ENCODE measurements at regions not wholly inside any gene's neighbourhood (a gene's known extent, or its start where the extent isn't known, plus 50 kb on each side); places are given as distances from the start of the nearest gene placed in this dataset.

DNA sequence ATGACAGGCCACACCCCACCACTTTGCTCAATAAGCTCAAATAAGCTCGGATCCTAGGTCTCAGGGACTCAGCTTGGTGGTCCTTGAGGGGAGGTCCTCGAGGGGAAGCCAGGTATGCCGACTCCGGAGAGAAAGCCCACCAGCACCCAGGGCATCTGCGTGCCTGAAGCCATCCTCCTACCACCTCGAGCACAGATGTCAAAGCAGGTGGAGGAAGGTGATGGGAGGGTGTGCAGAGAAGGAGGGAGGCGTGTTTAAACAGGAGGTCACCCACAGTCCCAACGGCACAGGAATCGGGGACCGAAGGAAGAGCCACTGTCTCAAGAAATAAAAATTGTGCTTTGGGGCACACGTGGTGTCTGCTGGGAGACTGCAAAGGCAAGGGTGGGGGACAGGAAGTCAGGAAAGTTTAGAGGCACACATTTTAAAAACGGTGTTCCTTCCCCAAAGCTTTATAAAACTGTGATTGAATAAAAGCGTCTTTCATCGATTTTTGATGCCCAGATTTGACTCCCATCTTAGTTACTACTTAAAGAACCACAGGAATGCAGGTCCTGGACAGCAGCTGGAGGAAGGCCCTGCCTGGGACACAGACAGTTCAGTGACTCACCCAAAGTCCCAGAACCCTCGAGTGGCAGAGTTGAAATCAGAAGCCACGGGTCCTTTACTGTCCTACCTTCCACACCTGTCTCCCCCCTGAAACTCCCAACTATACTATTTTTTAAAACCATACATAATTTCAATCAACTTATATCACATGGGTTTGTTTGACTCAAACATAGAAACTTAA is 221.0 kb upstream of the PDE10A start:
- DNase-seq (no peak), ATAC-seq (ENCODE audit: insufficient read depth, low FRiP score) (no peak)
- Histone ChIP-seq H3K4me3 (no peak overlapping the region), H3K36me3 (ENCODE audit: control insufficient read depth in 4 of 4, insufficient read depth in 4 of 4, low read length in 4 of 4) (no peaks in the 10 kb centered on the region), H3K4me1 (ENCODE audit: control insufficient read depth in 5 of 5, insufficient read depth in 5 of 5, low read length in 5 of 5) (peaks cover 0 to 10% (median 0%) of the 10 kb centered on the region in 5 donors), H3K9ac (ENCODE audit: insufficient read depth in 1 of 2, low read length in 2 of 2) (no peak overlapping the region), H3K27ac (ENCODE audit: low read depth in 1 of 2, low read length in 1 of 2) (no peak overlapping the region), H3K9me3 (ENCODE audit: control insufficient read depth in 4 of 4, insufficient read depth in 3 of 4, low read length in 3 of 4) (no peaks in the 10 kb centered on the region), H3K27me3 (ENCODE audit: control insufficient read depth in 3 of 3, insufficient read depth in 3 of 3, low read length in 2 of 3) (peaks cover 0 to 7% (median 0%) of the 10 kb centered on the region in 3 donors)
- TF ChIP-seq, protein P1, sequence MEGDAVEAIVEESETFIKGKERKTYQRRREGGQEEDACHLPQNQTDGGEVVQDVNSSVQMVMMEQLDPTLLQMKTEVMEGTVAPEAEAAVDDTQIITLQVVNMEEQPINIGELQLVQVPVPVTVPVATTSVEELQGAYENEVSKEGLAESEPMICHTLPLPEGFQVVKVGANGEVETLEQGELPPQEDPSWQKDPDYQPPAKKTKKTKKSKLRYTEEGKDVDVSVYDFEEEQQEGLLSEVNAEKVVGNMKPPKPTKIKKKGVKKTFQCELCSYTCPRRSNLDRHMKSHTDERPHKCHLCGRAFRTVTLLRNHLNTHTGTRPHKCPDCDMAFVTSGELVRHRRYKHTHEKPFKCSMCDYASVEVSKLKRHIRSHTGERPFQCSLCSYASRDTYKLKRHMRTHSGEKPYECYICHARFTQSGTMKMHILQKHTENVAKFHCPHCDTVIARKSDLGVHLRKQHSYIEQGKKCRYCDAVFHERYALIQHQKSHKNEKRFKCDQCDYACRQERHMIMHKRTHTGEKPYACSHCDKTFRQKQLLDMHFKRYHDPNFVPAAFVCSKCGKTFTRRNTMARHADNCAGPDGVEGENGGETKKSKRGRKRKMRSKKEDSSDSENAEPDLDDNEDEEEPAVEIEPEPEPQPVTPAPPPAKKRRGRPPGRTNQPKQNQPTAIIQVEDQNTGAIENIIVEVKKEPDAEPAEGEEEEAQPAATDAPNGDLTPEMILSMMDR (IDR thresholded peaks at IDR 0.05; ENCODE audit: control extremely low read depth, extremely low read depth): no peak
- WGBS, 2 donors: 81 to 86% methylated on average over 16 of the region's 16 CpGs

DNA sequence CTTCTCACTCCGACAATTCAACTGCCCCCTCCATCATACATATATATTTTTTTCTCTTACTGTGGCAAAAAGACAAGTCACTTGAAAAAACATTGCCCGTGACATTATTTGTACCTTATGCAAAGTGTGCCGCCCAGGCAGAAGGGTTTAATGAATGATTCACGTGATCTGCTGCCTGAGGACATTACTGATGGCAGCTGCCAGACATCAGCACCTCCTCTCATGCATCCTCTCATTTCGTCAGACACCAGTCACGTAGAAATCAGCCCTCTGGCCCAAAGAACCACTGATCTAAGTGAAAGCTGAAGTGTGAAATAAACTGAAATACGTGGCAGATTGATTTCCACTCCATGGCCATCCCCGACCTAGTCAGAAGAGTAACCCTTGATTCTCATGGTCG is 218.8 kb upstream of the PDE10A start:
- DNase-seq (peak in 1 of 3 donors; percentile 10), ATAC-seq (ENCODE audit: insufficient read depth, low FRiP score) (no peak)
- Histone ChIP-seq H3K36me3 (ENCODE audit: control insufficient read depth in 4 of 4, insufficient read depth in 4 of 4, low read length in 4 of 4) (no peaks in the 10 kb centered on the region), H3K27ac (ENCODE audit: low read depth in 1 of 2, low read length in 1 of 2) (no peak overlapping the region), H3K9me3 (ENCODE audit: control insufficient read depth in 4 of 4, insufficient read depth in 3 of 4, low read length in 3 of 4) (peaks cover 0 to 2% (median 0%) of the 10 kb centered on the region in 4 donors), H3K27me3 (ENCODE audit: control insufficient read depth in 3 of 3, insufficient read depth in 3 of 3, low read length in 2 of 3) (peaks cover 0 to 14% (median 6%) of the 10 kb centered on the region in 3 donors), H3K4me1 (ENCODE audit: control insufficient read depth in 5 of 5, insufficient read depth in 5 of 5, low read length in 5 of 5) (peaks cover 0 to 16% (median 4%) of the 10 kb centered on the region in 5 donors), H3K9ac (ENCODE audit: insufficient read depth in 1 of 2, low read length in 2 of 2) (no peak overlapping the region), H3K4me3 (no peak overlapping the region)
- 73 to 80% methylated on average over 9 of the region's 9 CpGs for WGBS, 2 donors
- TF ChIP-seq, protein P1 (IDR thresholded peaks at IDR 0.05; ENCODE audit: control extremely low read depth, extremely low read depth): no peak

DNA sequence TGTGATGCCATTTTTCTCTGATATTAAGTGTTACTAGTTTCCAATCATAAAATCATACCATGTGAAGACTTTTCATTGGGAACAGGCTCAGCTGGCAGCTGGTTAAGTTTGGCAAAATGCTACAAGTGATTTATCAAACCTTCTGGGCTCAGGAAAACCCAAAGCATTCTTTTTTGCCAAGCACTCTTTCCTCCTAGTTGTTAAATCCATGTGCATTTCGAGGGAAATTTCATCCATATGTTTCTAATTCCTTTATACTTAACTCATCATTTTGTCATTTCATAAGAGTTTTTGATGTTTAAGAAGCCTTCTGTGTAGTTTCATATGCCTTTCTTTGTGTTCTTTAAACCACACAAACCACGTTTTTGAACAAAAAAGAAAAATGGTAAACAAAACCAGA is 217.6 kb upstream of the PDE10A start:
- TF ChIP-seq, protein P1 (IDR thresholded peaks at IDR 0.05; ENCODE audit: control extremely low read depth, extremely low read depth): no peak
- H3K27me3 ChIP-seq (ENCODE audit: control insufficient read depth in 3 of 3, insufficient read depth in 3 of 3, low read length in 2 of 3): peaks cover 0 to 21% (median 6%) of the 10 kb centered on the region in 3 donors
- H3K9ac ChIP-seq (ENCODE audit: insufficient read depth in 1 of 2, low read length in 2 of 2): no peak overlapping the region
- peaks cover 0 to 20% (median 6%) of the 10 kb centered on the region in 5 donors for H3K4me1 ChIP-seq (ENCODE audit: control insufficient read depth in 5 of 5, insufficient read depth in 5 of 5, low read length in 5 of 5)
- H3K9me3 ChIP-seq (ENCODE audit: control insufficient read depth in 4 of 4, insufficient read depth in 3 of 4, low read length in 3 of 4): peaks cover 0 to 2% (median 0%) of the 10 kb centered on the region in 4 donors
- no peaks in the 10 kb centered on the region for H3K36me3 ChIP-seq (ENCODE audit: control insufficient read depth in 4 of 4, insufficient read depth in 4 of 4, low read length in 4 of 4)
- WGBS, 2 donors: 49 to 61% methylated on average over 2 of the region's 2 CpGs
- H3K27ac ChIP-seq (ENCODE audit: low read depth in 1 of 2, low read length in 1 of 2): no peak overlapping the region
- no peak overlapping the region for H3K4me3 ChIP-seq
- DNase-seq (peak in 2 of 3 donors; percentile 50 to 67), ATAC-seq (ENCODE audit: insufficient read depth, low FRiP score) (no peak)
